Upper lobe of left lung (tissue), 4 donors: ENCODE measurements at regions not wholly inside any gene's neighbourhood (a gene's known extent, or its start where the extent isn't known, plus 50 kb on each side); places are given as distances from the start of the nearest gene placed in this dataset.

Source experiments
- EP300 ChIP-seq, 4 donors: sonication (generic); formaldehyde crosslinking; IDR thresholded peaks; one replicate each; pipeline ENCODE4 v1.5.1; 2017; ENCODE audit warnings: antibody characterized with exemption in 4 of 4, control low read depth in 2 of 4
- POLR2A ChIP-seq, 4 donors: fragments of 450-650 bp; IDR thresholded peaks; one replicate each; pipeline ENCODE4 v1.5.1; 2016 to 2017; ENCODE audit warnings: antibody characterized with exemption in 4 of 4, mild to moderate bottlenecking in 2 of 4
- POLR2AphosphoS5 ChIP-seq, 2 donors: sonication (generic); formaldehyde crosslinking; IDR thresholded peaks; one replicate each; pipeline ENCODE4 v1.5.1; 2017; ENCODE audit warnings: antibody characterized with exemption in 2 of 2
- TF ChIP-seq, protein P1 (sequence below), 6 experiments: fragments of 450-650 bp in 4 of 6; fragments of 200-600 bp in 2 of 6; sonication (generic) in 2 of 6; IDR thresholded peaks; one replicate each; pipeline ENCODE4 v1.5.1; 2016 to 2019; ENCODE audit warnings: antibody characterized with exemption in 6 of 6

DNA sequence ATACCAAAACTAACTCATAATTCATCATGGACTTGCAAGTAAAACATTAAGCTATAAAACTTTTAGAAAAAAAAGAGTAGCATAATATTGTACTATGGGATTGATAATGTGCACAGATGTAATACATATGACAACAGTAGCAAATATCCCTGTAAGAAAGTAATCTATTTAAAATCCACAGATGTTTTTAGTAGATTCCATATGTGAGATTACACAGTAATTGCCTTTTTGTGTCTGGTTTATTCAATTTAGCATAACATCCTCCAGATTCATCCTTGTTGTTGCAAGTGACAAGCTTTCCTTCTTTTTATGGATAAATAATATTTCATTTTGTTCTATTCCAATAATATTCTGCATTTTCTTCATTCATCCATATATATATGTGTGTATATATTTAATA, 278.2 kb upstream of the LRRTM4 start:
- TF ChIP-seq, protein P1, sequence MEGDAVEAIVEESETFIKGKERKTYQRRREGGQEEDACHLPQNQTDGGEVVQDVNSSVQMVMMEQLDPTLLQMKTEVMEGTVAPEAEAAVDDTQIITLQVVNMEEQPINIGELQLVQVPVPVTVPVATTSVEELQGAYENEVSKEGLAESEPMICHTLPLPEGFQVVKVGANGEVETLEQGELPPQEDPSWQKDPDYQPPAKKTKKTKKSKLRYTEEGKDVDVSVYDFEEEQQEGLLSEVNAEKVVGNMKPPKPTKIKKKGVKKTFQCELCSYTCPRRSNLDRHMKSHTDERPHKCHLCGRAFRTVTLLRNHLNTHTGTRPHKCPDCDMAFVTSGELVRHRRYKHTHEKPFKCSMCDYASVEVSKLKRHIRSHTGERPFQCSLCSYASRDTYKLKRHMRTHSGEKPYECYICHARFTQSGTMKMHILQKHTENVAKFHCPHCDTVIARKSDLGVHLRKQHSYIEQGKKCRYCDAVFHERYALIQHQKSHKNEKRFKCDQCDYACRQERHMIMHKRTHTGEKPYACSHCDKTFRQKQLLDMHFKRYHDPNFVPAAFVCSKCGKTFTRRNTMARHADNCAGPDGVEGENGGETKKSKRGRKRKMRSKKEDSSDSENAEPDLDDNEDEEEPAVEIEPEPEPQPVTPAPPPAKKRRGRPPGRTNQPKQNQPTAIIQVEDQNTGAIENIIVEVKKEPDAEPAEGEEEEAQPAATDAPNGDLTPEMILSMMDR (IDR thresholded peaks at IDR 0.05) = no peak
- TF ChIP-seq POLR2AphosphoS5 (IDR thresholded peaks at IDR 0.05) = no peak
- no peak for TF ChIP-seq POLR2A (IDR thresholded peaks at IDR 0.05)
- no peak for TF ChIP-seq EP300 (IDR thresholded peaks at IDR 0.05)
